ENCODE measurements at regions not wholly inside any gene's neighbourhood (a gene's known extent, or its start where the extent isn't known, plus 50 kb on each side); places are given as distances from the start of the nearest gene placed in this dataset.
"Not testable (repeated sequence)": the region's sequence is repeated elsewhere in the genome, so short reads cannot be mapped to it uniquely, and the experiment has no call there.

DNA sequence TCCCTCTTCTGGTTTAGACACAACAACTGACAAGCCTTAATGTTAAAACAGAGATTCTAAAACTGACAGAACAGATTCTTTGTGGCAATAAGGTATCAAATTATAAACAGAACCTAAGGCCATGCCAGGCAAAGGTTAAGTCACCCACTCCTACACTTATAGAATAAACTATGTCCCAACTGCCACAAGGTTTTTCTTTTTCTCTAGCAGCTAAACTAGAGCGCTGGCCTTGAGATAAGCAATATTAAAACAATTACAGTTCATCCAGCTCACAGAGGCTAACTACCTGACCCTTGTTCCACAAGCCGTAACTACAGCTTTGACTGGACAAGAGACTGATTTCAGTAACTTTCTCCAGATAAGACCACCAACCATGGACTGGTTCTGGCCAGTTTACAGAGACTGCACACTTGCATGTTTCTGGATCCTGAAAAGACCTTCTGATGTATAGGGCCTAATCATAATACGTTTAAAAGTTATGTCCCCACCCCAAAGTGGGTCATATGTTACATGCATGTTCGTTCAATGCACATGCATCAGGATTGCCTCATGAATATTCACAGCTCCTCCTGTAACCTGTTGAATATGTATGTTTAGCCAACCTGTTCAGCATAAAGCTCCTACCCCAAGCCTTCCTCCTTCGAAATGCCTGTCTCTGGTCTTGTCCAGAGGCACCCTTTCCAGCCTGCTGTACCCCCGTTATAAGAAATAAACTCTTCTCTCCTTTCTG, 61.9 kb upstream of the VASH1 start:
- no peak for DNase-seq (ENCODE audit: low read depth in 3 of 3)

DNA sequence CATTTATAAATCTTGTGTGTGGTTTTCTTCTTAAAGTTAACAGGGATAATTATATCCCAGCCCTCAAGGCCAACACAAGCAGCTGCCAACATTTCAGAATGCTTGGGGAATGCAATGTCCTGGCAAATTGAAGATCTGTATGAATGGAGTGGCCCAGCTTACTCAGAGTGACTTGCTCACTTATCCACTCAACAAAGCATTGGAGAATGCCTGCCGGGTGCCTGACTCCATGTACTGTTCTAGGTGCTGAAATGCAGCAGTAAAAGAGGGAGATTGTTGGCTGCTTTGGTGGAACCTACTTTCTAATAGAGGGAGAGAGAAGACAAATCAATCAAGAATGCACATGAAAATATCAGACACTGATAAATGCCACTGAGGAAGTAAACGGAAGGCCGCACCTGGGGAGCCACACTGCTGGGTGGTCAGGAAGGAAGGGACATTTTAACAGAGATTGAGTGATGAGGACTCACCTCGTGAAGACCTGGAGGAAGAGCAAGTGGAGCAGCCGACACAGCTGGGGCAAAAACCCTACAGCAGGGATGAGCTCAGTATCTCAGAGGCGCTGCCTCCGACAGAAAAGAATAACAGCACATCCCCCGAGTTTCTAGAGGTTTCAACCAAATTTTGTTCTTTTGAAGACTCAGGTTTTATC, 61.2 kb upstream of the VASH1 start:
- DNase-seq (ENCODE audit: low read depth in 3 of 3), result no peak

- DNase-seq (ENCODE audit: low read depth in 3 of 3), result no peak
Measured at GRCh38 chr14:76701436-76701835, 59.8 kb upstream of the VASH1 start.

- DNase-seq (ENCODE audit: low read depth in 3 of 3), result no peak
Measured at GRCh38 chr14:76701981-76702380, 59.3 kb upstream of the VASH1 start.

DNA sequence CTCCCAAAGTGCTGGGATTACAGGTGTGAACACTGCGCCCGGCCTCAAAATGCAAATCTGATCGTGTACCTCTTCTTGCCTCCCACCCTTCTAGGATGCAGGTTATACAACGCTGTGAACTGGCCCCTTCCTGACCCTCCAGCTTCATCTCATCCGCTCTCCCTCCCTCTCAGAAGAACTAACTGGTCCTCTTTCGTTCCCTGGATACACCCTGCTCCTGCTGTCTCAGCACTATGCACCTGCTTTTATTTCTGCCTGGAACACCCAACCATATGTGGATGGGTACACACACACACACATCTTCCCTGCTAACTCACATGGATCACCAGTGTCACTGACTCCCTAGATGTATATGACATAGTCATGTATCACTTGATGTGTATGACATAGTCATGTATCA, 56.1 kb upstream of the VASH1 start:
- no peak for DNase-seq (ENCODE audit: low read depth in 3 of 3)

- DNase-seq (ENCODE audit: low read depth in 3 of 3), result not testable (repeated sequence)
Measured at GRCh38 chr14:76706207-76706606, 55.1 kb upstream of the VASH1 start.

DNA sequence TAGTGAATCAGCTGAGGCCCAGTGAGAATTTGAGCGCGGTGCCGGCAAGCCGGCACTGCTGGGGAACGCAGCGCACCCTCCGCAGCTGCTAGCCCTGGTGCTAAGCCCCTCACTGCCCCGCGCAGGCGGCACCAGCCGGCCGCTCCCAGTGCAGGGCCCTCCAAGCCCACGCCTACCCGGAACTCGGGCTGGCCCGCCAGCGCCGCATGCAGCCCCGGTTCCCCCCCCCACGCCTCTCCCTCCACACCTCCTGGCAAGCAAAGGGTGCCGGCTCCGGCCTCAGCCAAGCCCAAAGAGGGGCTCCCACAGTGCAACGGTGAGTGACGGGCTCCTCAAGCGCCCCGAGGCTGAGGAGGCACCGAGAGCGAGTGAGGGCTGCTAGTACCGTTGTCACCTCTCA, 54.5 kb upstream of the VASH1 start:
- no peak for DNase-seq (ENCODE audit: low read depth in 3 of 3)

DNA sequence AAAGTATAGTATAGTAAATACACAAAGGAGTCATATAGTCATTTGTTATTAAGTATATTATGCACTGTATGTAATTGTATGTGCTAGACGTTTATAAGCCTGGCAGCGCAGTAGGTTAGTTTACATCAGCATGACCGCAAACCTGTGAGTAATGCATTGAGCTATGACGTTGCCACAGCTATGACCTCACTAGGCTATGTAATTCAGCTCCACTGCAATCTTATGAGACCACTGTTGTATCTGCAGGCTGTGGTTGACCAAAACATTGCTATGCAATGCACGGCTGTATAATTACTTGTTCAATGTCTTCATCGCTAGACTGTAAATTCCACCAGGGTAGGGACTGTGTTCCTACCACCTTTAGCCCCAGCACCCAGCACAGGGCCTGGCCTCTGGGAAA, 53.2 kb upstream of the VASH1 start:
- no peak for DNase-seq (ENCODE audit: low read depth in 3 of 3)

DNA sequence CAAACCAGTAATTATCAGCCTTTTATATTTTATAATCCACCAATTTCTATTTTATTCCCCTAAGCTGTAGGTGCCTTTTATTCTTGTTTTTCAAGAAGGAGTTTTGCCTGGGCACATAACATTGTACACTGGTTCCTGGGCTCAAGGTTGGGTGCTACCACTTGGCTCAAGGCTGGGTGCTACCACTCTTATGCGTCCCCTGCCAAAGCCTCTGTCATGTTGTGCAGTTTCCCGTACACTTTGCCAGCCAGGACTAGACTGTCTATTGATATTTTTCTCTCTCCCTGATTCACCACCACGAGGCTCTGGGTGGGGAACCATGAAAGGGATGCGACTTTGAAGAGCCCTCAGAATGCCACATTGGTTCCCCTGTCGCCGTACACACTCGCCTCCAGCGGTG, 52.5 kb upstream of the VASH1 start:
- DNase-seq (ENCODE audit: low read depth in 3 of 3), result no peak

DNA sequence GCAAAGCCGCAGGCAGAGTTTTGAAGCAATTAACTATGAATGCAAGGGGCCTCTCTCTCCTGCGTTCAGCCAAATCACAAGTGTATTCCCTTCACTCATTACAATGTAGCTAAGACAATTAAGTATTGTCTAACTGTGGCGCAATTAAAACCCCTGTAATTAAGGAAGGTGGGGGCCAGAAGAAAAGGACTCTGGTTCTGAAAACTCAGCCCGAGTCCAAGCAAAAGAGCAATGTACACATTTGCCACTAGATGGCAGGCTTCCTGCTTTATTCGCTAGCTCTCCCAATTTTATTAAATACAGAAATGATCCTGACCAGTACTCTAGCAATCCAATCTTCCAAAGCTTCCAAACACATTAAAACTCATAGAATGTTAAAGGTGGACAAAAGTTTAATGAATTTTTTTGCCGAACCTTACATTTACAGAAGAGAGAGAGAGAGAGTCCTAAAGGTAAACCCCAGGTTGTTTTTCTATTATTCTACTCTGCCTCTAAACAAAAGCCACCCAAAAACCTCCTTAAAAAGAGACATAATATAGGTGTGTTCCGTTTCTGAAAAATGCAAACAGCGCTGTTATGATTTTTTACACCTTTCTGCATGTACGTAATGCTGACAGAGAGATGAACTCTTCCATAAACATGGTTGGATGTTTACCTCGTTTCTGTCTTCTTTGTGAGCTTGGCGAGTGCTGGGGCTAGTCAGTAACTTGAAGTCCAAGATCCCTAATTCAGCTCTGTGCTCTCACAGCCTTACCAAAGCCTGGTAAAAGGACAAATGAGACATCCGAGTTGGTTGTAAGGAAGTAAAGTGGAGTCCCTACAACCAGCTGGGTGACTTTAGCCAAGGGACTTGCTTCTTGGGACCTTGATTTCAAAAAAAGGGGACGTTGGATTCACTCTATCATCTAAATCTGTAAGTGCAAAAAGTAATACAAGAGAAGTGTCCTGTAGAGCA, 50.9 kb upstream of the VASH1 start:
- DNase-seq (ENCODE audit: low read depth in 3 of 3), result peak in 1 of 3 experiments; percentile 3
